Stimulated activated naive CD8-positive, alpha-beta T cell treated with anti-CD3 and anti-CD28 coated beads, Interleukin-15, amount 100 ng/mL, for 72 hours (primary cell): ENCODE measurements at regions not wholly inside any gene's neighbourhood (a gene's known extent, or its start where the extent isn't known, plus 50 kb on each side); places are given as distances from the start of the nearest gene placed in this dataset.
"Not testable (repeated sequence)": the region's sequence is repeated elsewhere in the genome, so short reads cannot be mapped to it uniquely, and the experiment has no call there.

ENCODE experiments used
- ATAC-seq: fragments of 150-1000 bp; cut with Tn5 transposase; 2 replicates; pipeline ENCODE4 v1.10.0; 2021; ENCODE audit warnings: mild to moderate bottlenecking, moderate library complexity
- DNase-seq, 2 donors: peaks; one replicate each; pipeline ENCODE4 v3.0.0; 2021 to 2022
- H3K27ac Mint-ChIP-seq, 2 donors: one replicate each; pipeline ENCODE4 v1.8.0; 2022; ENCODE audit warnings: mild to moderate bottlenecking in 2 of 2, mixed read lengths in 2 of 2, moderate library complexity in 2 of 2
- H3K27me3 Mint-ChIP-seq: one replicate; pipeline ENCODE4 v1.8.0; 2022; ENCODE audit warnings: mixed read lengths
- H3K4me1 Mint-ChIP-seq: one replicate; pipeline ENCODE4 v1.8.0; 2022; ENCODE audit warnings: mild to moderate bottlenecking, mixed read lengths
- H3K4me3 Mint-ChIP-seq, 2 donors: one replicate each; pipeline ENCODE4 v1.8.0; 2022; ENCODE audit warnings: mild to moderate bottlenecking in 2 of 2, mixed read lengths in 2 of 2, moderate library complexity in 1 of 2
- H3K9me3 Mint-ChIP-seq, 2 donors: one replicate each; pipeline ENCODE4 v1.8.0; 2022; ENCODE audit warnings: mixed read lengths in 2 of 2

DNA sequence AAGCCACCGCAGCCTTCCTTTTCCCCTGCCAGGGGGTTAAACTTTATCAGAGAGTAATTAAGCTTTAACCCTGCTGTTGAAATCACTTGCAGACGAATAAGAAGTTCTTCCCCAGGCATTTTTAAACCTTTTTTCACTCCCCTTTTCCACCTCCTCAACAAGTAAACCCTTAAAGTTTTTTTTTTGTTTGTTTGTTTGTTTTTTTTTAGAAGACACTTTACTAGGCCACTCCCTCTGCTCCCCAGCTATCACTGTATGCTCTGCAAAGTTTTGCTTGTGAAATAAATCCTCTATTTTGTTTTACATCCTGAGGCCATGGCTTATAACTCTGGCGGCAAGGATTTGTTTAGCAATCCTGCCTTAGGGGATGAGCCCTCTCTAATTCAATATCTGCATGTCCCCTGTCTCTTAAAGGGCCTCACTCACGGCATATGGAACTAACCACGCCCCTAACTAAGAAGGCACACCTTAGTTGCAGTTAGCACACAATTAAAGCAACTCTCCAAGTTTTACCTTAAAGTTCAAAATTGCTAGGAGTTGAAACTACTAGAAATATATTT is 1354.7 kb upstream of the LRRTM3 start:
- Mint-ChIP-seq H3K27ac (no peak overlapping the region), H3K4me1 (no peaks in the 10 kb centered on the region), H3K27me3 (no peaks in the 10 kb centered on the region), H3K4me3 (no peak overlapping the region), H3K9me3 (peaks cover 0 to 4% of the 10 kb centered on the region in 2 donors)
- ATAC-seq: no peak
- DNase-seq: no peak

DNA sequence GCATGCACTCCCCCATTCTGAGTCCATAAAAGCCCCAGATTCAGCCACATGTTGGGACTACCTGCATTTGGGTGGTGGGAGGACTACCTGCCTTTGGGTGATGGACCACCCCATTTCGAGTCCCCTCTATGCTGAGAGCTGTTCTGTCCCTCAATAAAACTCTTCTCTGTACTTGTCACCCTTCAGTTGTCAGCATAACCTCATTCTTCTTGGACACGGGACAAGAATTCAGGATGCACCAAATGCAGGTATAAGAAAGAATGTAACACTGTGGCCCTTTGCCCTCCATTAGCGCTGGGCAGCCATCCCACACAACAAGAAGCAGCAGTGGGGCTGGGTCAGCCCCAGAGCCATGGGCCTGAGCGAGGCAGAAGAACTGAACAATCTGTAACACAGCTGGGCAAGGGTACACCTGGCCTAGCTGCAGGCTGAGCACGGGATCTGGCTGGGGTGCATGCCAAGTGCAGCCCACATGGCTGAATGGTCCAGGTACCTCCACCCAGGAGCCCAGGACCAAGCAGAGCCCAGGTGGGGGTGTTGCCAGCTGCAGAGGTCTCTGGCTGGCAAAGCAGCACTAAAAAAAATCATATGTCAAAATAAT is 1344.3 kb upstream of the LRRTM3 start:
- Mint-ChIP-seq H3K9me3 (peaks cover 5 to 40% of the 10 kb centered on the region in 2 donors), H3K27me3 (no peaks in the 10 kb centered on the region), H3K27ac (no peak overlapping the region), H3K4me1 (no peaks in the 10 kb centered on the region), H3K4me3 (no peak overlapping the region)
- DNase-seq (no peak), ATAC-seq (no peak)

DNA sequence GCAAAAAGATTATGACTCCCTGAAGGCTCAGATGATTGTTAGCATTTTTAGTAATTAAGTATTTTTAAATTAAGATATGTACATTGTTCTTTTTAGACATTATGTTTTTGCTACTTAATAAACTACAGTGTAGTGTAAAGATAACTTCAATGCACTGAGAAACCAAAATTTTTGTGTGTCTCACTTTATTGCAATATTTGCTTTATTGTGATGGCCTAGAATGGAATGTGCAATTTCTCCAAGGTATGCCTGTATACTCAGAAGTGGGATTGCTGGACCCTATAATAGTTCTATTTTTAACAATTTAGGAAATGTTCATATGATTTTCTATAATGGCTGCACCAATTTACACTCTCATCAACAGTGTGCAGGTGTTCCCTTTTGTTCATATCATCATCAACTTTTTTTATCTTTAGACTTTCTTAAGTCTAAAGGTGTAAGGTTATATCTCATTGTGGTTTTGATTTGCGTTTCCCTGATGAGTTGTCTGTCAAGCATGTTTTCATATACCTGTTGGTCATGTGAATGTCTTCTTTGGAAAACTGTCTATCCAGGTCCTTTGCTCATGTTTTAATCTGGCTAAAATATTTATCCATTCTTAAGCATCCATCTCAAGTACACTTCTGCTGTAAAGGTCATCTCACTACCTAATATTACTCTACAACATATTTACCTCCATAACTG is 1323.5 kb upstream of the LRRTM3 start:
- DNase-seq (no peak), ATAC-seq (no peak)
- Mint-ChIP-seq H3K4me3 (no peak overlapping the region), H3K9me3 (peaks cover 0 to 3% of the 10 kb centered on the region in 2 donors), H3K27ac (no peak overlapping the region), H3K4me1 (no peaks in the 10 kb centered on the region), H3K27me3 (no peaks in the 10 kb centered on the region)

DNA sequence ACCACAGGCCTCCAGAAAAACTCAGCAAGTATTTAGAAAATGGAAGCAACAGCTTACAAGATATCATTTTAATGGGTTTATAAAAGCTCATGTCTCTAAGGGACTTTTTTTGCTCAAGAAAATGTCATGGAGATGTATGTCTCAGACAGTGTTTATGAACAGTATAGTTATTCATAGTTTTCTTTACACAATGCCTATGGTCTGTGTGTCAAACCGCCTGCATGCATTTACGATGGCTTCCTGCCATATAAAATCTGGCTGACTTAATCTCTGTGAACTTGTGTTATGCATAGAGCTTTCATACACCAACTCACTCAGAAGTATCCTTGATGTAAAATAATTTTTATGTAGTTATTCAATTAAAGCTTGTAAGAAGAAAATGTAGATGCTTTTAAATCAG is 1314.2 kb upstream of the LRRTM3 start:
- no peak for DNase-seq
- H3K27ac Mint-ChIP-seq: no peak overlapping the region

DNA sequence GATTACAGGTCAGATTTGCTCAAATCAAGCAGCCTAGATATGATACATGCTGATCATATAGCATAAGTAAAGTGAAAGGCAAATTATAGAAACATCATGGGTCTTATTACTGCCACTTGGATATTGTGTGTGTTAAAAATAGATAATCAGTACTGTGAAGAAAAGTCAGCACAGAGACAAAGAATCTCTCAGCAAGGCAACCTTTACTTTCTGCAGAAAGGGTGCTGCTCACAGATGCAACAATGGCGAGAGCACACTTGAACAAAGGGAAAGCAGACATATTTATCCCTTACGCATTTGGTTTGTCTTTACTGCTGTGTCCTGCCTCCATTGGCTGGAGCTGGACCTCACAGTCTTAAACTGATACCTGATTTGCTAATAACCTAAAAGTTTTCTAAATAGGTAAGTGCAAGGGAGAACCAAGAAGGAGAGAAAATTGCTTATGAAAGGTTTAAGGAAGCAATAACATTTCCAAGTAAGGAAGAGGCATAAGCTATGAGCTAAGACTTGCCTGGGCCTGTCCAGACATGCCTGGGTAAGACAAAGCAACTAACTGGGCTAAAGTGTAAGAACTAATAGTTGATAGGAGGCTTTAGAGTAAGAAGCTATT is 1310.8 kb upstream of the LRRTM3 start:
- H3K4me1 Mint-ChIP-seq: no peaks in the 10 kb centered on the region
- H3K27me3 Mint-ChIP-seq: no peaks in the 10 kb centered on the region
- H3K9me3 Mint-ChIP-seq: peaks cover 0 to 5% of the 10 kb centered on the region in 2 donors
- ATAC-seq (no peak), DNase-seq (no peak)
- H3K4me3 Mint-ChIP-seq: no peak overlapping the region
- H3K27ac Mint-ChIP-seq: no peak overlapping the region

More for the DNA sequence above, 1314.2 kb upstream of the LRRTM3 start:
- H3K4me3 Mint-ChIP-seq: no peak overlapping the region
- H3K27me3 Mint-ChIP-seq: no peaks in the 10 kb centered on the region
- no peak for ATAC-seq
- peaks cover 18 to 23% of the 10 kb centered on the region in 2 donors for H3K9me3 Mint-ChIP-seq
- H3K4me1 Mint-ChIP-seq: no peaks in the 10 kb centered on the region

DNA sequence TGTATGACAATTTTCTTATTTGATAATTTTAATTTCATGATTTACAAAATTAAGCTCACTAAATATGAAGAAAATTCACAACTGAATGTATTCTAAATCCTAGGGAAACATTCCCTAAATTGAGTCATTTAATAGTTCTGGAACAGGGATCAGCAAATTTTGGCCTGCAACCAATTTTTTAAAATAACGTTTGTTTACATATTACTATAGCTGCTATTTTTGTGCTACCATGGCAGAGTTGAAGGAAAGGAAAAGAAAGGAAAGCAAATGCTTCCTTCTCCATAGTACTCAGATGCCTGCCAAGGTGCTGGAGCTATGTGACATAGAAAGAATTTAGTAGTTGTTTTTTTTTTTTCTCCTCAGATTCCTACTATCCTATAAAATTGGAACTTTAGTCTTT is 1307.7 kb upstream of the LRRTM3 start:
- Mint-ChIP-seq H3K27ac (no peak overlapping the region), H3K4me1 (no peaks in the 10 kb centered on the region), H3K4me3 (no peak overlapping the region), H3K27me3 (no peaks in the 10 kb centered on the region), H3K9me3 (peaks cover 0 to 10% of the 10 kb centered on the region in 2 donors)
- ATAC-seq (no peak), DNase-seq (no peak)

DNA sequence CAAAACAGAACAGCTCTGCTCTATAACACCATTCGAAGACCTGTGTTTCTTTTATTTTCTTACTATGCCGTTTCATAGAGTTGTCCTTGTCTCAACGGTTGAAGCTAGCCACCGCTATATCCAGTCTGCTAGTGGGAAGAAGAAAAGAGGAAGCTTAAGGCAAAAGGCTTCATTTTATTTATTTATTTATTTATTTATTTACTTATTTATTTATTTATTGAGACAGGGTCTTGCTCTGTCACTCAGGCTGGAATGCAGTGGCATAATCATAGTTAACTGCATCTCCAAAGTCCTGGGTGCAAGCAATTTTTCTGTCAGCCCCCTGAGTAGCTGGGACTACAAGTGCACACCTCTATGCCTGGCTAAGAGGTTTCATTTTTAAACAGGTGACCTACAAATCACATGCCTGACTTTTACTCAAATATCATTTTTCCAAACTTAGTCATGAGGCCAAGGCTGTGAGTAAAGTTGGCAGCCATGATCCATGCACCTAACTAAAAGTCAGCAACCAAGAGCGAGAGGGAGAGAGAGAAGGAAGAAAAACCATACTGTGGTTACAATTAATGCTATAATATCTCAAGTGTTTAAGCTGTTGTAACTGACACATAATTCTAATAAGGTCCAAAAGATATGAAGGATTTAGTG is 1305.3 kb upstream of the LRRTM3 start:
- Mint-ChIP-seq H3K27ac (no peak overlapping the region), H3K9me3 (peaks cover 0 to 5% of the 10 kb centered on the region in 2 donors), H3K27me3 (no peaks in the 10 kb centered on the region), H3K4me1 (no peaks in the 10 kb centered on the region), H3K4me3 (no peak overlapping the region)
- no peak for DNase-seq
- no peak for ATAC-seq

DNA sequence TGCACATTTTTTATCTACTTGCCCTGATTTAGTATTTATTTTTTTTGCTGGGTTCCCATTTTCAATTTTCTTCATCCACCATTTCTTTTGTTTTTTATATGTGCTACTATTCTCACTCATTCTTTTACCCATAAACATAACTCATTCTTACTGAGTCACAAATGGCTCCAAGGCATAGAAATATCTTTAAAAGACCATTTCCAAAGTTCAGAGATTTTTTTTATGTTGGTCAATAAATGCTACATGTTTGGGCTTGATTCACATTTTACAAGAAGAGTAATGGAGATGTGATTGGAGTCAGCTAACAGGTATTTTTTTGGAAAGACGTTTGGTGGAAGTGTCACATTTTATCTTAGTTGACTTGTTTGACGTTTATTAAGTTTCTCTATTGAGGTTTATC is 1303.2 kb upstream of the LRRTM3 start:
- no peak overlapping the region for H3K27ac Mint-ChIP-seq
- H3K4me1 Mint-ChIP-seq: no peaks in the 10 kb centered on the region
- DNase-seq (no peak), ATAC-seq (no peak)
- peaks cover 0 to 5% of the 10 kb centered on the region in 2 donors for H3K9me3 Mint-ChIP-seq
- H3K27me3 Mint-ChIP-seq: no peaks in the 10 kb centered on the region
- H3K4me3 Mint-ChIP-seq: no peak overlapping the region

DNA sequence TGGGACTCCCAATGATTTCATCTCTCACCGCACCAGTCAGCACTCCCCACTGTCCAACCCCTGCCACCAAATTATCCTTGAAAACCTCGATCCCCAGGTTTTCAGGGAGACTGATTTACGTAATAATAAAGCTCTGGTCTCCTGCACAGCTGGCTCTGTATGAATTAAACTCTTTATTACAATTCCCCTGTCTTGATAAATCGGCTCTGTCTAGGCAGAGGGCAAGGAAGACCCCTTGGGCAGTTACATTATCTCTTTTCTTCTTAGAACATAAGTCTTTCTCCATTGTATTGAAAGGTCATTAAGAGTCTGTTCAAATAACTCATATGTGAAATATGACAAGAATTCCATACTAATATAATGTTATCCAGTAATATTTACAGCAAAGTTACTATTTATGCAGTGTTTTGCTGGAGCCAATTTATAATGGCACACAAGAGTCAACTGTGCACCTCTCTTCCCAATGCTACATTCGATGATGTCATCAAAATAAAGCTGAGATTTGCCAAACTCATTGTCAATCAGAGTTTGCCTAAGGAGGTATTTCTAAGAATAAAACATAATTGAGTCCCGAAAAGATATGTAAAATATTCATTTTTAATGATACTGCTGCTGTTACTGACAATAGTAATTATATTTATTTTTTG is 1297.2 kb upstream of the LRRTM3 start:
- peaks cover 0 to 10% of the 10 kb centered on the region in 2 donors for H3K9me3 Mint-ChIP-seq
- DNase-seq (no peak), ATAC-seq (no peak)
- H3K27me3 Mint-ChIP-seq: no peaks in the 10 kb centered on the region
- H3K4me3 Mint-ChIP-seq: no peak overlapping the region
- H3K27ac Mint-ChIP-seq: no peak overlapping the region
- H3K4me1 Mint-ChIP-seq: no peaks in the 10 kb centered on the region

DNA sequence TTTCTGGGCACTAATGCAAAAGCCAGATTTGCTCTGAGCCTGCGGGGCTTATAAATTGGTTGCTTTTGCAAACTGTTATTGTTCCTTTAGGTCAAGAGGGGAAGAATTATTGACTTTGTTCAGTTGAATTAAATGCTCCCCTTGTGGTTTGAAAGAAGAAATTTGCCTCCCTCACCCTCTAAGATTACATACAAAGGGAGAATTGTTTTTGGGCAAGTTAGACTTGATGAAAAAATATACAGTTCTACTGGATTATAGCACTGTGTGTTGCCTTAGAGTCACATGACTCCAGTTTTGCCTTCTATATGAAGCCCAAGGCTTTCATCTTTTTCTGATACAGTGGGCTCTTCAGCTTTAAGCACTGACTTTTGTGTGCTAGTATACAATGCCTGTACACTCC is 1265.8 kb upstream of the LRRTM3 start:
- no peak overlapping the region for H3K4me3 Mint-ChIP-seq
- H3K9me3 Mint-ChIP-seq: peaks cover 15 to 18% of the 10 kb centered on the region in 2 donors
- DNase-seq (no peak), ATAC-seq (no peak)
- H3K27me3 Mint-ChIP-seq: no peaks in the 10 kb centered on the region
- no peaks in the 10 kb centered on the region for H3K4me1 Mint-ChIP-seq
- no peak overlapping the region for H3K27ac Mint-ChIP-seq

DNA sequence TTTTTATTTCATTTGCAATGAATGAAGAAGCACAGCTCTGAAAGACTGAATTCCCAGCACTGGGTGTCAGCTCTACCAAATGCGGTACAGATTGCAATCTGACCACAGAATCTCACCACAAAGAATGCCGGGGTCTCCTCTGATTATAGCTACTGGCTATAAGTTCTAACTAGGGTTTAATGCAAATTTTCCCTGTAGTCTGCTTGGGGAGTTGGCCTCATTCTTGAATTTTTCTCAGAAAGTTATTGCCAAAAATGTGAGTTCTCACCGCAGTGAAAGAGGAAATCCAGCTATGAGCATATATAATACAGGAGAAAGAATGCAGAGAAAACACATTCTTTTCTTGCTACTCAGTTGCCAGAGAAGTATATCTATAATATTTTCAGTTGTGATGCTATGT is 1255.7 kb upstream of the LRRTM3 start:
- no peak for DNase-seq
- Mint-ChIP-seq H3K27ac (no peak overlapping the region), H3K27me3 (no peaks in the 10 kb centered on the region), H3K4me1 (no peaks in the 10 kb centered on the region), H3K9me3 (peaks cover 5 to 7% of the 10 kb centered on the region in 2 donors), H3K4me3 (no peak overlapping the region)
- no peak for ATAC-seq

DNA sequence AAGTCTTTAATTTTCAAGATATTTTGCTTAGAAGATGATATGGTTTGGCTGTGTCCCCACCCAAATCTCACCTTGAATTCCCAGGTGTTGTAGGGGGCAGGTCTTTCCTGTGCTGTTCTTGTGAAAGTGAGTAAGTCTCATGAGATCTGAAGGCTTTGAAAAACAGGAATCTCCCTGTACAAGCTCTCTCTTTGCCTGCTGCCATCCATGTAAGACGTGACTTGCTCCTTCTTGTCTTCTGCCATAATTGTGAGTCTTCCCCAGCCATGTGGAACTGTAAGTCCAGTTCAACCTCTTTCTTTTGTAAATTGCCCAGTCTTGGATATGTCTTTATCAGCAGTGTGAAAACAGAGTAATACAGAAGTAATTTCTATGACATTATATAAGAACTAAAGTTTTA is 1255.2 kb upstream of the LRRTM3 start:
- H3K4me3 Mint-ChIP-seq, H3K9me3 Mint-ChIP-seq, H3K27me3 Mint-ChIP-seq, H3K4me1 Mint-ChIP-seq, H3K27ac Mint-ChIP-seq, ATAC-seq, DNase-seq: not testable (repeated sequence)

DNA sequence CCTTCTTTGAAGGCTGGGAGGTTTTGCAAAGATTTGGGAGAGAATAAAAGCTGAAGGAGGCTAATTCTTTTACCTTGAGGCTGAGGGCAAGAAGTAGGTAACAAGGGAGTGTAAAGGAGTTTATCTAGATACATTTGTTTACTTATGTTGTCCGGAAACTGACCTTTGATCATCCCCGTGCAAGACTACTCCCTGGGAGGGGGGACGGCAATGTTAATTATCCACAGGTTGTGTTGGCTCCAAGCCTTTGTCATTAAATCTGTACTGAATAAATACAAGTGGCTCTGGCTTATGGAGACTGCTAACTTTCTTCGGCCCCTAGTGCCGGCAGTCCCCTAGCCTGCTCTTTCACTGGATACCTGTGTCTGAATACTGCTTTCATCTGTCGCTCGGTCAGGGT is 1250.6 kb upstream of the LRRTM3 start:
- DNase-seq (no peak), ATAC-seq (no peak)
- Mint-ChIP-seq H3K4me1 (no peaks in the 10 kb centered on the region), H3K9me3 (peaks cover 0 to 5% of the 10 kb centered on the region in 2 donors), H3K27me3 (no peaks in the 10 kb centered on the region), H3K4me3 (no peak overlapping the region), H3K27ac (no peak overlapping the region)

DNA sequence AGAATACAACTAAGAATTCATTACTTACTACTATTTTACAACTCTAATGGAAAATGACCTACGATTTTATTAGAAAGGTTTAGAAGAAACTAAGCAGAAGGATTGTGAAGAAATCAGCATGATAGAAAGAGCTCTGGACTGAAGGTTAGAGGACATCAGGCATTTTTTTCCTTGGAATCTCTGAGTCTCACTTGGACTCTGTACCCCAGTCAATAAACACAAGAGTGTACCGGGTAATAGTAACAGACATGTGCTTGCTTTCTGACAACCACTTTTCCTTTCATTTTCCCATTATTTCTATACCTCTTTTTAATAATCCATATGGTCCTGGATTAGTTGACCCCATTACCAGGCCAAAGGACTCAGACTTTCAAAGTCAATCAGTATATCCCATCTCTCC is 1240.9 kb upstream of the LRRTM3 start:
- Mint-ChIP-seq H3K4me3 (no peak overlapping the region), H3K27ac (no peak overlapping the region), H3K9me3 (peaks cover 0 to 9% of the 10 kb centered on the region in 2 donors), H3K4me1 (no peaks in the 10 kb centered on the region), H3K27me3 (no peaks in the 10 kb centered on the region)
- DNase-seq: no peak
- no peak for ATAC-seq

DNA sequence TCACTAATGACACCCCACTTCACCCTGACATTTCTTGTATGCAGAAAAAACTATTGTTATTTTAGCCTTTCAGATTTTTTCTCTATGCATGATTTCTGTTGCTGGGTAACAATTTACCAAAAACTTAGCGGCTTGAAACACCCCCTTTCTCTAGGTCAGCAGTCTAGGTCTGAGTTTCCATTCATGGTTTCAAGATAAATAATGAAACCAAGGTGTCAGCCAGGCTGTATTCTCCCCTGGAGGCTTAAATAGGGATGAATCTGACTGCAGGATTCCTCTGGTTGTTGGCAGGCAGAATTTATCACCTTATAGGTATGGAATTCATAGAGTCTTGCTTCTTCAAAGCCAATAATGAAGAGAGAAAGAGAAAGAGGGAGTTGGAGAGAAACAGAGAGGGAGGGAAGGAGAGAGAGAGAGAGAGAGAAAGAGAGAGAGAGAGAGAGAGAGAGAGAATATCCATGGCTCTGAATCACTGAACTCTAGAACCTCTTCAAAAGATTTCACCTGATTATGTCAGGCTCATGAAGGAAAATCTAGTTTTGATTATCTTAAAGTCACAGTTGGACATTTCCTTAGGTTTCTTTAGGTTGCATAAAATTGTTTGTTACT is 1224.6 kb upstream of the LRRTM3 start:
- Mint-ChIP-seq H3K4me3 (no peak overlapping the region), H3K27ac (no peak overlapping the region), H3K4me1 (no peaks in the 10 kb centered on the region), H3K9me3 (peaks cover 4 to 8% of the 10 kb centered on the region in 2 donors), H3K27me3 (no peaks in the 10 kb centered on the region)
- DNase-seq (no peak), ATAC-seq (no peak)
